Neuronal stem cell (in vitro differentiated cells): ENCODE measurements at regions not wholly inside any gene's neighbourhood (a gene's known extent, or its start where the extent isn't known, plus 50 kb on each side); places are given as distances from the start of the nearest gene placed in this dataset.
"Not testable (repeated sequence)": the region's sequence is repeated elsewhere in the genome, so short reads cannot be mapped to it uniquely, and the experiment has no call there.

ENCODE experiments used
- DNase-seq: peaks from one replicate; pipeline ENCODE4 v3.0.0-alpha.2; 2013; ENCODE audit warnings: low spot score
- H2AFZ ChIP-seq: one replicate; pipeline ENCODE4 v1.6.1; 2013; ENCODE audit warnings: mild to moderate bottlenecking, low read length, inconsistent platforms
- H2AK5ac ChIP-seq: 2 replicates; pipeline ENCODE4 v1.6.1; 2013; ENCODE audit warnings: low read depth, mild to moderate bottlenecking, inconsistent platforms, low read length, moderate library complexity, mixed read lengths
- H2BK120ac ChIP-seq: 2 replicates; pipeline ENCODE4 v1.6.1; 2013; ENCODE audit warnings: low read depth, mild to moderate bottlenecking, inconsistent platforms, low read length, moderate library complexity, mixed read lengths
- H2BK12ac ChIP-seq: one replicate; pipeline ENCODE4 v1.6.1; 2013; ENCODE audit warnings: low read length, inconsistent platforms
- H2BK15ac ChIP-seq: 2 replicates; pipeline ENCODE4 v1.6.1; 2013; ENCODE audit warnings: mild to moderate bottlenecking, low read length, inconsistent platforms, mixed read lengths
- H2BK5ac ChIP-seq: one replicate; pipeline ENCODE4 v1.6.1; 2013; ENCODE audit warnings: inconsistent platforms, mild to moderate bottlenecking, low read length, moderate library complexity
- H3K14ac ChIP-seq: one replicate; pipeline ENCODE4 v1.6.1; 2013; ENCODE audit warnings: low read length, inconsistent platforms
- H3K18ac ChIP-seq: 2 replicates; pipeline ENCODE4 v1.6.1; 2013; ENCODE audit warnings: low read length, inconsistent platforms
- H3K23ac ChIP-seq: 2 replicates; pipeline ENCODE4 v1.6.1; 2013; ENCODE audit warnings: low read depth, mild to moderate bottlenecking, mixed read lengths, low read length, inconsistent platforms; ENCODE audit not compliant: poor library complexity
- H3K27ac ChIP-seq: replicated peaks from 3 replicates; pipeline ENCODE4 v1.5.1; 2013; ENCODE audit warnings: low read length, inconsistent platforms
- H3K27me3 ChIP-seq, 3 experiments: 2 replicates each; pipeline ENCODE4 v1.6.1; 2013; ENCODE audit warnings: low read length in 3 of 3, mild to moderate bottlenecking in 2 of 3, inconsistent platforms in 1 of 3, low read depth in 1 of 3, mixed read lengths in 1 of 3, moderate library complexity in 1 of 3; ENCODE audit not compliant: control insufficient read depth in 3 of 3, insufficient read depth in 3 of 3
- H3K36me3 ChIP-seq, 2 donors: replicated peaks in 1 of 2; 2 replicates each; pipeline ENCODE4 v1.6.1; 2013; ENCODE audit warnings: low read length in 2 of 2; ENCODE audit not compliant: control insufficient read depth in 2 of 2, insufficient read depth in 2 of 2
- H3K4ac ChIP-seq: 2 replicates; pipeline ENCODE4 v1.6.1; 2013; ENCODE audit warnings: inconsistent platforms, mild to moderate bottlenecking, low read length, moderate library complexity
- H3K4me1 ChIP-seq, 2 donors: 1 replicate in 1 of 2; 2 replicates in 1 of 2; pipeline ENCODE4 v1.6.1; 2013; ENCODE audit warnings: low read length in 2 of 2, low read depth in 1 of 2; ENCODE audit not compliant: control insufficient read depth in 2 of 2, insufficient read depth in 1 of 2
- H3K4me2 ChIP-seq: one replicate; pipeline ENCODE4 v1.6.1; 2013; ENCODE audit warnings: mild to moderate bottlenecking, low read length, inconsistent platforms; ENCODE audit not compliant: insufficient read depth, poor library complexity, severe bottlenecking
- H3K4me3 ChIP-seq, 2 donors: 2 replicates each; pipeline ENCODE4 v1.5.1; 2013; ENCODE audit warnings: low read length in 2 of 2, mild to moderate bottlenecking in 2 of 2, inconsistent platforms in 1 of 2, moderate library complexity in 1 of 2
- H3K79me1 ChIP-seq: one replicate; pipeline ENCODE4 v1.6.1; 2013; ENCODE audit warnings: low read depth, mild to moderate bottlenecking, inconsistent platforms, low read length, moderate library complexity
- H3K9ac ChIP-seq: one replicate; pipeline ENCODE4 v1.6.1; 2013; ENCODE audit warnings: mild to moderate bottlenecking, low read depth, low read length, inconsistent platforms; ENCODE audit not compliant: poor library complexity
- H3K9me3 ChIP-seq, 2 donors: replicated peaks in 1 of 2; 2 replicates each; pipeline versions ENCODE3 to v1.6.1; 2013; ENCODE audit warnings: low read length in 2 of 2, mild to moderate bottlenecking in 2 of 2, inconsistent platforms in 1 of 2, low read depth in 1 of 2, mixed read lengths in 1 of 2, moderate library complexity in 1 of 2; ENCODE audit not compliant: control insufficient read depth in 2 of 2, insufficient read depth in 1 of 2
- H4K8ac ChIP-seq: one replicate; pipeline ENCODE4 v1.6.1; 2013; ENCODE audit warnings: low read depth, mild to moderate bottlenecking, inconsistent platforms, low read length, moderate library complexity
- H4K91ac ChIP-seq: one replicate; pipeline ENCODE4 v1.6.1; 2013; ENCODE audit warnings: low read length, low read depth, mild to moderate bottlenecking, inconsistent platforms; ENCODE audit not compliant: poor library complexity
- WGBS, 2 donors: extraction: QIAGEN DNeasy Blood & Tissue Kit; methylation state at CpG; one replicate each; pipeline ENCODE4 v1.1.7; 2013; ENCODE audit warnings: missing lambda C conversion rate in 2 of 2, mixed read lengths in 1 of 2; ENCODE audit not compliant: insufficient read length in 2 of 2, insufficient replicate concordance in 1 of 2; ENCODE audit errors: extremely low coverage in 2 of 2; 5-methylcytosine and 5-hydroxymethylcytosine counted together

DNA sequence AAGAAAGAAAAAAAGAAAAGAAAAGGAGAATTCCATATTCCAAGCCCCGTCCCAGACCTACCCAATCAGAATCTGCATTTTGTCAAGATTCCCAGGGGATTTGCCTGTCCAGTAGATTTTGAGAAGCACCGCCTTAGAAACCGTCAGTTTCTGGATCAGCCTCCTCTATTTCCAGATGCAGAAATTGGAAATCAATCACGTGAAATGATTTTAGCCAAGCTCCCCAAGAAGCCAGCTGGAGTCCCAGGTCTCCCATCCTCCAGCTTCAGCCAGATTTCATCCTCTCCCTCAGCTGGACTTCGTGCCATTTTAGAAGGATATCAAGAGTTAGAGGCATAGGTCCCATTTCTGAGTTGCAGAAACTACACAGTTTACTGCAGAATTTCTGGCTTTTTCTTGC, 629.3 kb downstream of the MID1IP1 start:
- no peak for DNase-seq
- Histone ChIP-seq H3K9me3 (no peaks in the 10 kb centered on the region), H3K9ac (no peak overlapping the region), H3K36me3 (no peaks in the 10 kb centered on the region), H3K23ac (no peak overlapping the region), H3K27ac (no peak overlapping the region), H3K4ac (no peak overlapping the region), H4K8ac (no peak overlapping the region), H2AK5ac (no peak overlapping the region), H3K4me1 (no peaks in the 10 kb centered on the region), H3K14ac (no peak overlapping the region), H3K4me2 (no peak overlapping the region), H2BK12ac (no peak overlapping the region), H3K4me3 (no peak overlapping the region), H2BK15ac (no peak overlapping the region), H2BK5ac (no peak overlapping the region), H2AFZ (no peak overlapping the region), H3K27me3 (peaks cover 0 to 5% (median 0%) of the 10 kb centered on the region in 3 experiments), H2BK120ac (no peak overlapping the region), H4K91ac (no peak overlapping the region), H3K79me1 (no peaks in the 10 kb centered on the region), H3K18ac (no peak overlapping the region)
- WGBS, 2 donors = no CpG with 5 or more reads among the region's 5 CpGs

GRCh38 chrX:39431893-39432292, 630.6 kb downstream of the MID1IP1 start:
- H3K4ac ChIP-seq = no peak overlapping the region
- H3K79me1 ChIP-seq = no peaks in the 10 kb centered on the region
- no peak overlapping the region for H3K14ac ChIP-seq
- H3K4me3 ChIP-seq = no peak overlapping the region
- H3K27ac ChIP-seq = no peak overlapping the region
- no peak overlapping the region for H3K23ac ChIP-seq
- no peaks in the 10 kb centered on the region for H3K4me1 ChIP-seq
- no peak for DNase-seq
- no peaks in the 10 kb centered on the region for H3K9me3 ChIP-seq
- no peak overlapping the region for H2BK120ac ChIP-seq
- H3K36me3 ChIP-seq = no peaks in the 10 kb centered on the region
- H2AK5ac ChIP-seq = no peak overlapping the region
- H3K27me3 ChIP-seq = no peaks in the 10 kb centered on the region
- WGBS, 2 donors = no CpG with 5 or more reads among the region's 2 CpGs
- no peak overlapping the region for H3K4me2 ChIP-seq
- H3K9ac ChIP-seq = no peak overlapping the region
- H2BK15ac ChIP-seq = no peak overlapping the region
- H3K18ac ChIP-seq = no peak overlapping the region
- no peak overlapping the region for H2BK5ac ChIP-seq
- no peak overlapping the region for H2BK12ac ChIP-seq
- no peak overlapping the region for H4K91ac ChIP-seq
- no peak overlapping the region for H2AFZ ChIP-seq
- no peak overlapping the region for H4K8ac ChIP-seq

DNA sequence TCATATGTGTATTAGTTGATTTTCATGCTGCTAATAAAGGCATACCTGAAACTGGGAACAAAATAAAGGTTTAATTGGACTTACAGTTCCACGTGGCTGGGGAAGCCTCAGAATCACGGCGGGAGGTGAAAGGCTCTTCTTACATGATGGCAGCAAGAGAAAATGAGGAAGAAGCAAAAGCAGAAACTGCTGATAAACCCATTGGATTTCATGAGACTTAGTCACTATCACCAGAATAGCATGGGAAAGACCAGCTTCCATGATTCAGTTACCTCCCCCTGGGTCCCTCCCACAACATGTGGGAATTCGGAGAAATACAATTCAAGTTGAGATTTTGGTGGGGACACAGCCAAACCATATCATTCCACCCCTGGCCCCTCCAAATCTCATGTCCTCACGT, 633.4 kb downstream of the MID1IP1 start:
- H2AK5ac ChIP-seq, H3K14ac ChIP-seq, H2BK12ac ChIP-seq, H3K4ac ChIP-seq, H3K27me3 ChIP-seq, H4K91ac ChIP-seq, H3K4me1 ChIP-seq, H2AFZ ChIP-seq, H3K4me2 ChIP-seq, H3K9ac ChIP-seq, H3K4me3 ChIP-seq, DNase-seq, H2BK120ac ChIP-seq, H4K8ac ChIP-seq, H3K36me3 ChIP-seq, H3K9me3 ChIP-seq, H3K18ac ChIP-seq, H3K23ac ChIP-seq, H3K79me1 ChIP-seq, H3K27ac ChIP-seq, H2BK5ac ChIP-seq, H2BK15ac ChIP-seq: not testable (repeated sequence)
- WGBS, 2 donors = no CpG with 5 or more reads among the region's 5 CpGs

GRCh38 chrX:39436538-39436937, 635.3 kb downstream of the MID1IP1 start:
- not testable (repeated sequence) for H3K27ac ChIP-seq, H4K91ac ChIP-seq, H3K4ac ChIP-seq, H4K8ac ChIP-seq, H3K9me3 ChIP-seq, H3K4me2 ChIP-seq, H3K36me3 ChIP-seq, H3K79me1 ChIP-seq, H2AFZ ChIP-seq, H3K18ac ChIP-seq, H2BK12ac ChIP-seq, H3K4me3 ChIP-seq, H2BK5ac ChIP-seq, DNase-seq, H2BK120ac ChIP-seq, H2BK15ac ChIP-seq, H3K9ac ChIP-seq, H3K23ac ChIP-seq, H2AK5ac ChIP-seq, H3K4me1 ChIP-seq, H3K14ac ChIP-seq
- no CpG with 5 or more reads among the region's 4 CpGs for WGBS, 2 donors
- peaks cover 0 to 10% (median 0%) of the 10 kb centered on the region in 3 experiments for H3K27me3 ChIP-seq
